ENCODE measurements at regions not wholly inside any gene's neighbourhood (a gene's known extent, or its start where the extent isn't known, plus 50 kb on each side); places are given as distances from the start of the nearest gene placed in this dataset.

DNA sequence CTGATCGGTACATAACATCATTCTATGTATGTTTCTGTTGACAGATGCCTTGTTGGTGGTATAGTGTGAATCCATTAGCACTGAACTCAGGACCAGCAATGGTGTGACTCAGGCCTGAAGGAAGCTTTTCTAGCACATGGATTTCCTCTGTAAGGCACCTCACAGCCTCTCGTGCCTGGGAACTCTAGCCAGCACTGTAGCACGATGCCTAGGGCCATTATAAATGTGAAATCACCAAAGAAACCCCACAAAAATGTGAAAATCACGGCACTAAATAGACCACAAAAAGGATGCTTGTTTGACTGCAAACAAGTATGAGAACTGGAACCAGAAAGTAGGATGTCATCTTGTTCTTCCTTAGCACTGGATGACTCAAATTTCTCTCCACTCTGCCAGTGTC is 63.7 kb upstream of the NKX2-2 start:
- H3K4me2 ChIP-seq (ENCODE audit: low read length), result no peak overlapping the region
- Mint-ChIP-seq H3K36me3 (ENCODE audit: low read depth, unreplicated experiment) (no peaks in the 10 kb centered on the region), H3K9me3 (ENCODE audit: unreplicated experiment) (no peaks in the 10 kb centered on the region), H3K27ac (ENCODE audit: unreplicated experiment) (no peak overlapping the region), H3K4me3 (ENCODE audit: unreplicated experiment) (no peak overlapping the region), H3K4me1 (ENCODE audit: low read depth, unreplicated experiment) (no peaks in the 10 kb centered on the region), H3K27me3 (ENCODE audit: low read depth, unreplicated experiment) (peaks cover 55% of the 10 kb centered on the region)
- H3K79me2 ChIP-seq (ENCODE audit: insufficient read depth, low read length), result no peaks in the 10 kb centered on the region
- H3K36me3 ChIP-seq (ENCODE audit: insufficient read depth, low read length), result no peaks in the 10 kb centered on the region
- H3K27me3 ChIP-seq (ENCODE audit: insufficient read depth, low read length), result no peaks in the 10 kb centered on the region
- no peaks in the 10 kb centered on the region for H4K20me1 ChIP-seq (ENCODE audit: insufficient read depth, low read length)
- FAIRE-seq, result no peak
- H3K9me3 ChIP-seq (ENCODE audit: insufficient read depth, low read depth, low read length), result no peaks in the 10 kb centered on the region
- TF ChIP-seq, protein P1, sequence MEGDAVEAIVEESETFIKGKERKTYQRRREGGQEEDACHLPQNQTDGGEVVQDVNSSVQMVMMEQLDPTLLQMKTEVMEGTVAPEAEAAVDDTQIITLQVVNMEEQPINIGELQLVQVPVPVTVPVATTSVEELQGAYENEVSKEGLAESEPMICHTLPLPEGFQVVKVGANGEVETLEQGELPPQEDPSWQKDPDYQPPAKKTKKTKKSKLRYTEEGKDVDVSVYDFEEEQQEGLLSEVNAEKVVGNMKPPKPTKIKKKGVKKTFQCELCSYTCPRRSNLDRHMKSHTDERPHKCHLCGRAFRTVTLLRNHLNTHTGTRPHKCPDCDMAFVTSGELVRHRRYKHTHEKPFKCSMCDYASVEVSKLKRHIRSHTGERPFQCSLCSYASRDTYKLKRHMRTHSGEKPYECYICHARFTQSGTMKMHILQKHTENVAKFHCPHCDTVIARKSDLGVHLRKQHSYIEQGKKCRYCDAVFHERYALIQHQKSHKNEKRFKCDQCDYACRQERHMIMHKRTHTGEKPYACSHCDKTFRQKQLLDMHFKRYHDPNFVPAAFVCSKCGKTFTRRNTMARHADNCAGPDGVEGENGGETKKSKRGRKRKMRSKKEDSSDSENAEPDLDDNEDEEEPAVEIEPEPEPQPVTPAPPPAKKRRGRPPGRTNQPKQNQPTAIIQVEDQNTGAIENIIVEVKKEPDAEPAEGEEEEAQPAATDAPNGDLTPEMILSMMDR (IDR thresholded peaks at IDR 0.05; ENCODE audit: insufficient read depth, low read depth, low read length), result no peak
- no peak for TF ChIP-seq EZH2 (IDR thresholded peaks at IDR 0.05; ENCODE audit: insufficient read depth, low read length)
- no peaks in the 10 kb centered on the region for H3K4me1 ChIP-seq (ENCODE audit: insufficient read depth, low read length)
- H3K9ac ChIP-seq (ENCODE audit: low read length), result no peak overlapping the region
- DNase-seq (ENCODE audit: low read depth), result no peak
- H3K4me3 ChIP-seq (ENCODE audit: insufficient read depth, low read depth, low read length), result no peak overlapping the region
- H2AFZ ChIP-seq (ENCODE audit: low read depth, low read length), result no peak overlapping the region
- no peak overlapping the region for H3K27ac ChIP-seq (ENCODE audit: low read depth, low read length)

DNA sequence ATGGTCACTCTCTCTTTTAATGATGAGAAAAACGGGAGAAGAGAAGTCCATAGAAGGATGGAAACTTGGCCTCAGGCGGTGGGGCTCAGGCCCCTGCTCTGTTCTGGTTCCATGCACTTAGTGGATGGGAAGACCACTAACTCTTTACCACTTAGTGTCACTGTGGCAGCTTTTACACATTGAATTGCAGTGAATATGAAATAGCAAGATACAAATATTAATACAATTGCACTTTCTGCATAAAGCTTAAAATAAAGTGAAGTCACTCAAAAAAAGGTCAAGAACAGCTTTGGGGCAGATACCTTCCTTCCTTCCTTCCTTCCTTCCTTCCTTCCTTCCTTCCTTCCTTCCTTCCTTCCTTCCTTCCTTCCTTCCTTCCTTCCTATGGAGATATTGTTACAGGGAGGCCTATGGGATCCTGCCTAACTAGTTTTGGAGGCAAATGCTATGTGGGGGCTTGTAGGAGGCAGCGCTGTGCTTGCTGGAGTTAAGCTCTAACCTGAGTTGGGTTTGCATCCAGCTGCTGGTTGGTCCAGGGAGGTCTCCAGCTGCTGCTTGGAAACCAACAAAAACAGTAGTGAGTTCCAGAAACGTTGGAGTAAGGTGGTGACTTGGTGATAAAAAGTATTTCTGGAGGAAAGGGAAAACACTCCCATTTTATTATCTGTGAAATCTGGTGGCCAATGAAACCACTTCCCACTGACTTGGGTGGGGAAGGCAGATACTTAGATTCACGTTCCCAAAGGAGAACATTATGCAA is 62.3 kb upstream of the NKX2-2 start:
- H3K27me3 Mint-ChIP-seq (ENCODE audit: low read depth, unreplicated experiment), result peaks cover 46% of the 10 kb centered on the region
- no peaks in the 10 kb centered on the region for H3K36me3 ChIP-seq (ENCODE audit: insufficient read depth, low read length)
- no peaks in the 10 kb centered on the region for H3K4me1 ChIP-seq (ENCODE audit: insufficient read depth, low read length)
- no peaks in the 10 kb centered on the region for H4K20me1 ChIP-seq (ENCODE audit: insufficient read depth, low read length)
- no peak overlapping the region for H3K4me2 ChIP-seq (ENCODE audit: low read length)
- no peak overlapping the region for H3K4me3 ChIP-seq (ENCODE audit: insufficient read depth, low read depth, low read length)
- no peak overlapping the region for H3K27ac Mint-ChIP-seq (ENCODE audit: unreplicated experiment)
- H3K27ac ChIP-seq (ENCODE audit: low read depth, low read length), result no peak overlapping the region
- DNase-seq (ENCODE audit: low read depth) (no peak), FAIRE-seq (no peak)
- no peaks in the 10 kb centered on the region for H3K79me2 ChIP-seq (ENCODE audit: insufficient read depth, low read length)
- no peak for TF ChIP-seq EZH2 (IDR thresholded peaks at IDR 0.05; ENCODE audit: insufficient read depth, low read length)
- TF ChIP-seq, protein P1 (IDR thresholded peaks at IDR 0.05; ENCODE audit: insufficient read depth, low read depth, low read length), result no peak
- H3K4me3 Mint-ChIP-seq (ENCODE audit: unreplicated experiment), result no peak overlapping the region
- H3K9me3 ChIP-seq (ENCODE audit: insufficient read depth, low read depth, low read length), result no peaks in the 10 kb centered on the region
- no peaks in the 10 kb centered on the region for H3K9me3 Mint-ChIP-seq (ENCODE audit: unreplicated experiment)
- H3K27me3 ChIP-seq (ENCODE audit: insufficient read depth, low read length), result no peaks in the 10 kb centered on the region
- H3K9ac ChIP-seq (ENCODE audit: low read length), result no peak overlapping the region
- H2AFZ ChIP-seq (ENCODE audit: low read depth, low read length), result no peak overlapping the region
- no peaks in the 10 kb centered on the region for H3K4me1 Mint-ChIP-seq (ENCODE audit: low read depth, unreplicated experiment)
- no peaks in the 10 kb centered on the region for H3K36me3 Mint-ChIP-seq (ENCODE audit: low read depth, unreplicated experiment)

DNA sequence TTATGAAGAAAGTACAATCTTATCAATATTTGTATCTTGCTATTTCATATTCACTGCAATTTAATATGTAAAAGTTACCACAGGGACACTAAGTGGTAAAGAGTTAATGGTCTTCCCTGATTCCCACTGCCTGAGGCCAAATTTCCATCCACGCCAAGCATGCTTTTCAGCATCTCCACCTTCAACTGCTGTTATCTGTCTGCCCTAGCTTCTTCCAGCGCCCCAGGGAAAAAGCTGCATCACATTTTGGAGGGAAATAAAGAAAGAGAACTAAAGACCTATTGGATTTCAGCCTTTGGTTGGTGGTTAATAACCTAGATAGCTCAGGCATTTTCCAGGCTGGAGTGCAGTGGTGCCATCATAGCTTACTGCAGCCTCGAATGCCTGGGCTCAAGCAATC is 61.3 kb upstream of the NKX2-2 start:
- Mint-ChIP-seq H3K4me3 (ENCODE audit: unreplicated experiment) (no peak overlapping the region), H3K27me3 (ENCODE audit: low read depth, unreplicated experiment) (peaks cover 37% of the 10 kb centered on the region)

More for the DNA sequence above, 61.3 kb upstream of the NKX2-2 start:
- Histone ChIP-seq H3K27me3 (ENCODE audit: insufficient read depth, low read length) (no peaks in the 10 kb centered on the region), H3K79me2 (ENCODE audit: insufficient read depth, low read length) (no peaks in the 10 kb centered on the region), H3K36me3 (ENCODE audit: insufficient read depth, low read length) (no peaks in the 10 kb centered on the region), H3K4me2 (ENCODE audit: low read length) (no peak overlapping the region), H3K4me1 (ENCODE audit: insufficient read depth, low read length) (no peaks in the 10 kb centered on the region), H4K20me1 (ENCODE audit: insufficient read depth, low read length) (no peaks in the 10 kb centered on the region), H3K9ac (ENCODE audit: low read length) (no peak overlapping the region), H3K9me3 (ENCODE audit: insufficient read depth, low read depth, low read length) (no peaks in the 10 kb centered on the region), H3K4me3 (ENCODE audit: insufficient read depth, low read depth, low read length) (no peak overlapping the region), H3K27ac (ENCODE audit: low read depth, low read length) (no peak overlapping the region), H2AFZ (ENCODE audit: low read depth, low read length) (no peak overlapping the region)
- TF ChIP-seq, protein P1 (IDR thresholded peaks at IDR 0.05; ENCODE audit: insufficient read depth, low read depth, low read length), result no peak
- no peak for TF ChIP-seq EZH2 (IDR thresholded peaks at IDR 0.05; ENCODE audit: insufficient read depth, low read length)
- no peak for DNase-seq (ENCODE audit: low read depth)
- Mint-ChIP-seq H3K36me3 (ENCODE audit: low read depth, unreplicated experiment) (no peaks in the 10 kb centered on the region), H3K4me1 (ENCODE audit: low read depth, unreplicated experiment) (no peaks in the 10 kb centered on the region), H3K9me3 (ENCODE audit: unreplicated experiment) (no peaks in the 10 kb centered on the region), H3K27ac (ENCODE audit: unreplicated experiment) (no peak overlapping the region)
- FAIRE-seq, result no peak

Data from astrocyte (in vitro differentiated cells and primary cell).